PC-9 (cell line): ENCODE measurements at regions not wholly inside any gene's neighbourhood (a gene's known extent, or its start where the extent isn't known, plus 50 kb on each side); places are given as distances from the start of the nearest gene placed in this dataset.

Experiments used
- BruUV-seq: library from RNA; stranded (reverse); fragments of 400-500 nt; replicated peaks from 2 replicates; lab custom pipeline; 2021; lab: Mats Ljungman, UMichigan
- CTCF ChIA-PET: fragments of 300-600 bp; sonication (Branson Sonifier 250); formaldehyde crosslinking; loops from one replicate; lab custom pipeline; 2022; ENCODE audit warnings: antibody characterized with exemption; lab: Charles Lee
- POLR2A ChIA-PET: fragments of 300-600 bp; sonication (Branson Sonifier 250); formaldehyde crosslinking; loops from one replicate; lab custom pipeline; 2022; ENCODE audit warnings: antibody characterized with exemption; ENCODE audit not compliant: unreplicated experiment; lab: Charles Lee
- DNase-seq, 2 experiments: peaks; one replicate each; pipeline versions ENCODE4 v3.0.0 to v3.0.0-alpha.2; 2015 to 2022; ENCODE audit warnings: mixed read lengths in 1 of 2
- H2AFZ ChIP-seq: fragments of 200-600 bp; sonication (generic); 2 replicates; pipeline ENCODE4 v1.8.1; 2017; ENCODE audit warnings: antibody characterized with exemption
- H3F3A ChIP-seq: fragments of 200-600 bp; sonication (generic); 2 replicates; pipeline ENCODE4 v1.8.1; 2017; ENCODE audit warnings: antibody characterized with exemption, mild to moderate bottlenecking, low read depth; ENCODE audit not compliant: insufficient read depth
- H3K27ac ChIP-seq: fragments of 200-600 bp; sonication (generic); 2 replicates; pipeline ENCODE4 v1.6.1; 2016; ENCODE audit warnings: mixed run types
- H3K27me3 ChIP-seq: fragments of 200-600 bp; sonication (generic); 2 replicates; pipeline ENCODE4 v1.6.1; 2016; ENCODE audit warnings: low read depth, mixed run types; ENCODE audit not compliant: insufficient read depth
- H3K36me3 ChIP-seq: fragments of 200-600 bp; sonication (generic); 2 replicates; pipeline ENCODE4 v1.6.1; 2016; ENCODE audit warnings: low read depth, mixed run types
- H3K4me1 ChIP-seq: fragments of 200-600 bp; sonication (generic); replicated peaks from 2 replicates; pipeline ENCODE4 v1.6.1; 2016; ENCODE audit warnings: mixed run types; ENCODE audit not compliant: insufficient read depth
- H3K4me2 ChIP-seq: fragments of 200-600 bp; sonication (generic); 2 replicates; pipeline ENCODE4 v1.6.1; 2017; ENCODE audit warnings: mixed run types
- H3K4me3 ChIP-seq: fragments of 200-600 bp; sonication (generic); 2 replicates; pipeline ENCODE4 v1.6.1; 2016; ENCODE audit warnings: mixed run types
- H3K79me2 ChIP-seq: fragments of 200-600 bp; sonication (generic); 2 replicates; pipeline ENCODE4 v1.6.1; 2017; ENCODE audit warnings: low read depth, mixed run types
- H3K9me2 ChIP-seq: fragments of 200-600 bp; sonication (generic); 2 replicates; pipeline ENCODE4 v1.8.1; 2017; ENCODE audit warnings: mild to moderate bottlenecking; ENCODE audit not compliant: insufficient read depth
- H3K9me3 ChIP-seq: fragments of 200-600 bp; sonication (generic); 2 replicates; pipeline ENCODE4 v1.8.1; 2016; ENCODE audit warnings: low read depth; ENCODE audit not compliant: insufficient read depth
- H4K20me1 ChIP-seq: fragments of 200-600 bp; sonication (generic); 2 replicates; pipeline ENCODE4 v1.8.1; 2017; ENCODE audit not compliant: insufficient read depth
- CTCF ChIP-seq: fragments of 200-600 bp; sonication (generic); conservative IDR thresholded peaks from 2 replicates; pipeline ENCODE4 v1.6.1; 2017; ENCODE audit warnings: mixed run types, antibody characterized with exemption, mild to moderate bottlenecking, moderate library complexity
- EZH2 ChIP-seq: fragments of 200-600 bp; sonication (generic); IDR thresholded peaks from 2 replicates; pipeline ENCODE4 v1.8.0; 2017; ENCODE audit warnings: antibody characterized with exemption, low read depth
- intact Hi-C: fragments of 100-400 bp; cut with micrococcal nuclease; formaldehyde crosslinking; loops from one replicate; pipeline ENCODE4 v1.10.0; 2022; ENCODE audit not compliant: unreplicated experiment

DNA sequence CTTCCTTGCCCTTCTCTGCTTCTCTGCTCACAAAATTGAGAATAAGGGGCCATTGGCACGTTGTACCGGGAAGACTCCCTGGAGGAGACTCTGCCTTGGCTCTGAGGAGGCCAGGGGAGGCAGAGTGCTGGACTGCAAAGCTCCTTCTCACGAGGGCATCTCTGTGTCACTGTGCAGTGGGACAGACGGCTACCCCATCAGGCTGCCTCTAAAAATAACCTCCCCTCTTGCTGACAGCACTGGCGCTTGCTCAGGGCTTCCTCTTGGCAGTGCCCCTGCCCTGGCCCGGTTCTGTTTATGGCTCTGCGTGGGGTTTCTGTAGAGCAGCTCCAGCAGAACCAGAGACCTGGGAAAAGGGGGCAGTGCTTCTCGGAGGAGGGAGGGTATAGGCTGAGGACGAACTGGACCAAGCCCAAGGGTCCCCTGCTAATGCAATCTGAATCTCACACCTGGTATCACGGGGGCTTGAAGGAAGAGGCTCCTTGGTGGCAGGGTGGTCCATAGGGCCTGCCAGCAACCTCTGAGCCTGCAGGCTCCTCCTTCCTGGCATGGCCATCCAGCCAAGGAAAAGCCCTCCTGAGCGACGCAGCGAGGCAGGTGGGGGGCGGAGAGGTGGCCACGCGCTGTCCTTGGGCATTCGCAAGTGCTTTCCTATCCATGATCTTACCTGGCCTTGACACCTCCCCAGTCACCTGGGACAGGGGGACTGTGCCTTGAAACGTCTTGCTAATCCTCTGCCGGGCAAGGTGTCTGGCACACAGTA lies 63.3 kb upstream of the TLE3 start:
- no peak overlapping the region for H3K27ac ChIP-seq
- H3K4me1 ChIP-seq, result no peaks in the 10 kb centered on the region
- H3K9me2 ChIP-seq, result no peaks in the 10 kb centered on the region
- no peak overlapping the region for H2AFZ ChIP-seq
- H3K4me2 ChIP-seq, result no peak overlapping the region
- intact Hi-C loops, result no loop called here
- no peaks in the 10 kb centered on the region for H3F3A ChIP-seq
- H3K4me3 ChIP-seq, result no peak overlapping the region
- CTCF ChIA-PET, result no interaction called here
- H3K9me3 ChIP-seq, result no peaks in the 10 kb centered on the region
- no peak for DNase-seq
- POLR2A ChIA-PET, result interaction anchor here (0.7 kb wide), 1 partner anchor 1988 kb away, joined by 10 read pairs; no protein-coding TSS in a partner anchor
- no TSS peak for BruUV-seq
- no peak for TF ChIP-seq CTCF
- TF ChIP-seq EZH2, result no peak
- H3K27me3 ChIP-seq, result no peaks in the 10 kb centered on the region
- no peaks in the 10 kb centered on the region for H4K20me1 ChIP-seq
- H3K79me2 ChIP-seq, result no peaks in the 10 kb centered on the region
- H3K36me3 ChIP-seq, result no peaks in the 10 kb centered on the region

DNA sequence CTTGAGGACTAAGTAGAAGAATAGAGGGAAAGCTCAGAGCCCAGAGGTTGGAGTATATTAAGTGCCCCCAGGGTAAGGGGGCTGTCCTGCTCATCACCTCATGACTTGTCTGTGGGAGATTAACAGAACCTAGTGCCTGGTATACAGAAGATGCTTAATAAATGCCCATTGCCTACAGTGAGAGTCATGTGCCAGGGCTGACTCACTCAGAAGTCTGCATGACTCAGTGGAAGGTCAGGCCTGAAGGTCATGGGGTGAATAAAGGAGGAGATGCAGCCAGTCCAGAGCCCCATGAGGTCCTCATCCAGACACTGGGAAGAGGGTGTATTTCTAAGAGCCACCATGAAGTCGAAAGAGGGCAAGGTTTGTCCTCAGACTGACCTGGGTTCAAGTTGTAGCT lies 62.5 kb upstream of the TLE3 start:
- DNase-seq, result no peak
- no peaks in the 10 kb centered on the region for H3F3A ChIP-seq
- H3K4me3 ChIP-seq, result no peak overlapping the region
- CTCF ChIA-PET, result no interaction called here
- BruUV-seq, result no TSS peak
- H3K4me1 ChIP-seq, result no peaks in the 10 kb centered on the region
- H3K27ac ChIP-seq, result no peak overlapping the region
- no peaks in the 10 kb centered on the region for H4K20me1 ChIP-seq
- no peaks in the 10 kb centered on the region for H3K79me2 ChIP-seq
- TF ChIP-seq EZH2 (no peak), CTCF (no peak)
- H3K36me3 ChIP-seq, result no peaks in the 10 kb centered on the region
- H3K27me3 ChIP-seq, result no peaks in the 10 kb centered on the region
- H3K9me3 ChIP-seq, result no peaks in the 10 kb centered on the region
- no peak overlapping the region for H2AFZ ChIP-seq
- intact Hi-C loops, result no loop called here
- POLR2A ChIA-PET, result no interaction called here
- H3K9me2 ChIP-seq, result no peaks in the 10 kb centered on the region
- H3K4me2 ChIP-seq, result no peak overlapping the region

DNA sequence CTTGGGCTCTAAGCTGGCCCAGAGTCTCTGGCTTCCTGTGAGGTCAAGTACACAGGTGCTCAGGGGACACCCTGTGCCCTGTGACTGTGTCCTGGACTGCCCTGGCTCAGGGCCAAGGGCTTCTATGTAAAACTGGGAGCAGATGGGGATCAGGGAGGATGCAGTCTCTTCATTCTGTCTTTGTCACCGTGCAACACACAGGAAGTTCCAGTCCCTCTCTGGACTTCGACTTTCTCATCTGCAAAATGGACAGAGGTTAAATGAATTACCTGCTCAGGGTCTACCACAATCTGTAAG lies 61.9 kb upstream of the TLE3 start:
- no TSS peak for BruUV-seq
- no peaks in the 10 kb centered on the region for H3K79me2 ChIP-seq
- no peaks in the 10 kb centered on the region for H3F3A ChIP-seq
- H3K9me2 ChIP-seq, result no peaks in the 10 kb centered on the region
- no peak overlapping the region for H3K4me3 ChIP-seq
- no peak for DNase-seq
- ChIA-PET POLR2A (no interaction called here), CTCF (no interaction called here)
- no peaks in the 10 kb centered on the region for H3K9me3 ChIP-seq
- TF ChIP-seq CTCF, result no peak
- no peaks in the 10 kb centered on the region for H3K4me1 ChIP-seq
- no peaks in the 10 kb centered on the region for H3K27me3 ChIP-seq
- no peaks in the 10 kb centered on the region for H4K20me1 ChIP-seq
- intact Hi-C loops, result no loop called here
- H3K36me3 ChIP-seq, result no peaks in the 10 kb centered on the region
- H3K27ac ChIP-seq, result no peak overlapping the region
- H3K4me2 ChIP-seq, result no peak overlapping the region
- H2AFZ ChIP-seq, result no peak overlapping the region
